OCI-LY7 (cell line): ENCODE measurements at regions not wholly inside any gene's neighbourhood (a gene's known extent, or its start where the extent isn't known, plus 50 kb on each side); places are given as distances from the start of the nearest gene placed in this dataset.

ENCODE experiments used
- EZH2phosphoT487 ChIP-seq: fragments of 200-600 bp; sonication (generic); IDR thresholded peaks from 2 replicates; pipeline ENCODE4 v1.6.1; 2018; ENCODE audit warnings: low read depth, borderline replicate concordance, mild to moderate bottlenecking, mixed run types, antibody characterized with exemption, low read length, moderate library complexity, mixed read lengths
- TF ChIP-seq, protein P1 (sequence below): fragments of 200-600 bp; sonication (generic); conservative IDR thresholded peaks from 2 replicates; pipeline ENCODE4 v1.5.1; 2014; ENCODE audit warnings: mild to moderate bottlenecking, antibody characterized with exemption, low read length, moderate library complexity, mixed read lengths

DNA sequence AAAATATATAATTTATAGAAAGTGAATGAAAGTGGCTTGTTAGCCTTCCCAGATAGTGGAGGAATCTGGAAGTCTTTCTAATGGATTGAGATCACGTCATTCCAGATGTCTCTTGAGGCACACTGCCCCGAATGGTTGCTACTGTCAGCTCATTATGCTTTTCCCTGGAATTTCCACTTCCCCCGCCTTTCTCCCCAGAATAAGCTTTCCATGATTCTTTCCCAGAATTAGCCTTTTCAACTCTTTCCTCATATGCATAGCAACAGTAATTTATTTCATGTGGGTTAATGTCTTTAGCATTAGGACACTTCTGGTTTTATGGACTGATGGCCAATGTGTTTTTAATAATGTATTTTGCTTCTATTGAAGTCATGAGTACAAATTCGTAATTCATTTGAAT, 81.5 kb downstream of the PALM2AKAP2 start:
- TF ChIP-seq, protein P1, sequence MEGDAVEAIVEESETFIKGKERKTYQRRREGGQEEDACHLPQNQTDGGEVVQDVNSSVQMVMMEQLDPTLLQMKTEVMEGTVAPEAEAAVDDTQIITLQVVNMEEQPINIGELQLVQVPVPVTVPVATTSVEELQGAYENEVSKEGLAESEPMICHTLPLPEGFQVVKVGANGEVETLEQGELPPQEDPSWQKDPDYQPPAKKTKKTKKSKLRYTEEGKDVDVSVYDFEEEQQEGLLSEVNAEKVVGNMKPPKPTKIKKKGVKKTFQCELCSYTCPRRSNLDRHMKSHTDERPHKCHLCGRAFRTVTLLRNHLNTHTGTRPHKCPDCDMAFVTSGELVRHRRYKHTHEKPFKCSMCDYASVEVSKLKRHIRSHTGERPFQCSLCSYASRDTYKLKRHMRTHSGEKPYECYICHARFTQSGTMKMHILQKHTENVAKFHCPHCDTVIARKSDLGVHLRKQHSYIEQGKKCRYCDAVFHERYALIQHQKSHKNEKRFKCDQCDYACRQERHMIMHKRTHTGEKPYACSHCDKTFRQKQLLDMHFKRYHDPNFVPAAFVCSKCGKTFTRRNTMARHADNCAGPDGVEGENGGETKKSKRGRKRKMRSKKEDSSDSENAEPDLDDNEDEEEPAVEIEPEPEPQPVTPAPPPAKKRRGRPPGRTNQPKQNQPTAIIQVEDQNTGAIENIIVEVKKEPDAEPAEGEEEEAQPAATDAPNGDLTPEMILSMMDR: no peak
- TF ChIP-seq EZH2phosphoT487: no peak
